Progenitor cell of endocrine pancreas (in vitro differentiated cells): ENCODE measurements at regions not wholly inside any gene's neighbourhood (a gene's known extent, or its start where the extent isn't known, plus 50 kb on each side); places are given as distances from the start of the nearest gene placed in this dataset.
A peak's percentile ranks its signal among the peaks of the same experiment; 100 is the strongest.

Source experiments
- DNase-seq: peaks from one replicate; pipeline ENCODE4 v3.0.0; 2021; ENCODE audit warnings: low spot score; ENCODE audit not compliant: unreplicated experiment
- H3K27ac Mint-ChIP-seq: 2 replicates; pipeline ENCODE4 v1.8.0; 2021; ENCODE audit warnings: mild to moderate bottlenecking, moderate library complexity, mixed read lengths
- H3K27me3 Mint-ChIP-seq: 2 replicates; pipeline ENCODE4 v1.8.0; 2021; ENCODE audit warnings: mixed read lengths
- H3K36me3 Mint-ChIP-seq: 2 replicates; pipeline ENCODE4 v1.8.0; 2022; ENCODE audit warnings: mixed read lengths; ENCODE audit not compliant: insufficient read depth
- H3K4me1 Mint-ChIP-seq: 2 replicates; pipeline ENCODE4 v1.8.0; 2021; ENCODE audit warnings: low read depth, mixed read lengths
- H3K4me3 Mint-ChIP-seq: 2 replicates; pipeline ENCODE4 v1.8.0; 2021; ENCODE audit warnings: low read depth, mild to moderate bottlenecking, moderate library complexity, mixed read lengths
- H3K9me3 Mint-ChIP-seq: 2 replicates; pipeline ENCODE4 v1.8.0; 2021; ENCODE audit warnings: low read depth, mixed read lengths
- CTCF ChIP-seq: fragments of 200-600 bp; sonication (generic); IDR thresholded peaks from one replicate; pipeline ENCODE4 v1.5.0; 2021; ENCODE audit warnings: antibody characterized with exemption, mild to moderate bottlenecking; ENCODE audit not compliant: unreplicated experiment

GRCh38 chr12:124505001-124505818, 62.2 kb downstream of the NCOR2 start:
- H3K27ac Mint-ChIP-seq, result peak overlapping the region; percentile 86
- no peak for TF ChIP-seq CTCF
- H3K27me3 Mint-ChIP-seq, result no peaks in the 10 kb centered on the region

GRCh38 chr12:124504273-124505000, 63.0 kb downstream of the NCOR2 start:
- Mint-ChIP-seq H3K9me3 (no peaks in the 10 kb centered on the region), H3K4me3 (peak overlapping the region; percentile 36), H3K27me3 (no peaks in the 10 kb centered on the region), H3K27ac (peak overlapping the region; percentile 86), H3K36me3 (peaks cover 5% of the 10 kb centered on the region), H3K4me1 (peaks cover 48% of the 10 kb centered on the region)
- DNase-seq, result no peak
- TF ChIP-seq CTCF, result no peak

More at GRCh38 chr12:124505001-124505818, 62.2 kb downstream of the NCOR2 start:
- Mint-ChIP-seq H3K36me3 (peaks cover 5% of the 10 kb centered on the region), H3K4me3 (no peak overlapping the region), H3K9me3 (no peaks in the 10 kb centered on the region), H3K4me1 (peaks cover 51% of the 10 kb centered on the region)
- DNase-seq, result no peak

GRCh38 chr12:124503305-124503704, 64.1 kb downstream of the NCOR2 start:
- peak overlapping the region; percentile 69 for H3K27ac Mint-ChIP-seq
- H3K9me3 Mint-ChIP-seq, result no peaks in the 10 kb centered on the region
- H3K27me3 Mint-ChIP-seq, result no peaks in the 10 kb centered on the region
- peaks cover 5% of the 10 kb centered on the region for H3K36me3 Mint-ChIP-seq
- TF ChIP-seq CTCF, result no peak
- DNase-seq, result no peak
- no peak overlapping the region for H3K4me3 Mint-ChIP-seq
- H3K4me1 Mint-ChIP-seq, result peaks cover 48% of the 10 kb centered on the region

- Mint-ChIP-seq H3K4me1 (peaks cover 52% of the 10 kb centered on the region), H3K4me3 (no peak overlapping the region), H3K27me3 (no peaks in the 10 kb centered on the region), H3K27ac (no peak overlapping the region), H3K9me3 (no peaks in the 10 kb centered on the region), H3K36me3 (peaks cover 5% of the 10 kb centered on the region)
- TF ChIP-seq CTCF, result no peak
- no peak for DNase-seq
Measured at GRCh38 chr12:124502379-124502778, 65.0 kb downstream of the NCOR2 start.

GRCh38 chr12:124501827-124502226, 65.6 kb downstream of the NCOR2 start:
- no peak overlapping the region for H3K4me3 Mint-ChIP-seq
- TF ChIP-seq CTCF, result no peak
- H3K9me3 Mint-ChIP-seq, result no peaks in the 10 kb centered on the region
- DNase-seq, result no peak
- H3K36me3 Mint-ChIP-seq, result peaks cover 5% of the 10 kb centered on the region
- no peaks in the 10 kb centered on the region for H3K27me3 Mint-ChIP-seq
- peak overlapping the region; percentile 94 for H3K27ac Mint-ChIP-seq
- peaks cover 48% of the 10 kb centered on the region for H3K4me1 Mint-ChIP-seq
